IPS DF 6.9 (cell line): ENCODE measurements at regions not wholly inside any gene's neighbourhood (a gene's known extent, or its start where the extent isn't known, plus 50 kb on each side); places are given as distances from the start of the nearest gene placed in this dataset.
"Not testable (repeated sequence)": the region's sequence is repeated elsewhere in the genome, so short reads cannot be mapped to it uniquely, and the experiment has no call there.

Experiments
- DNase-seq: peaks from one replicate; pipeline ENCODE4 v3.0.0-alpha.2; 2013; ENCODE audit warnings: low read depth, low spot score
- H3K27ac ChIP-seq: one replicate; pipeline ENCODE4 v1.5.1; 2013; ENCODE audit warnings: low read length, control low read depth
- H3K27me3 ChIP-seq: 2 replicates; pipeline ENCODE4 v1.6.1; 2013; ENCODE audit warnings: mild to moderate bottlenecking, low read length; ENCODE audit not compliant: control insufficient read depth, insufficient read depth
- H3K36me3 ChIP-seq: 2 replicates; pipeline ENCODE4 v1.6.1; 2013; ENCODE audit warnings: low read length; ENCODE audit not compliant: control insufficient read depth, insufficient read depth
- H3K4me1 ChIP-seq: 2 replicates; pipeline ENCODE4 v1.6.1; 2013; ENCODE audit warnings: low read length; ENCODE audit not compliant: control insufficient read depth, insufficient read depth
- H3K4me3 ChIP-seq: 2 replicates; pipeline ENCODE4 v1.5.1; 2013; ENCODE audit warnings: mild to moderate bottlenecking, low read length
- H3K9me3 ChIP-seq: 2 replicates; pipeline ENCODE4 v1.6.1; 2013; ENCODE audit warnings: low read length, inconsistent platforms; ENCODE audit not compliant: control insufficient read depth, insufficient read depth
- WGBS: extraction: QIAGEN DNeasy Blood & Tissue Kit; methylation state at CpG from one replicate; pipeline ENCODE4 v1.1.7; 2013; ENCODE audit warnings: mixed read lengths, missing lambda C conversion rate; ENCODE audit not compliant: insufficient read length, insufficient coverage; 5-methylcytosine and 5-hydroxymethylcytosine counted together

GRCh38 chr14:35925319-35925718 lies 99.2 kb downstream of the BRMS1L start:
- Histone ChIP-seq H3K27ac (no peak overlapping the region), H3K9me3 (no peaks in the 10 kb centered on the region), H3K4me3 (no peak overlapping the region), H3K36me3 (no peaks in the 10 kb centered on the region), H3K4me1 (no peaks in the 10 kb centered on the region), H3K27me3 (no peaks in the 10 kb centered on the region)
- no CpG with 5 or more reads among the region's 3 CpGs for WGBS
- no peak for DNase-seq

- H3K9me3 ChIP-seq, H3K27ac ChIP-seq, H3K36me3 ChIP-seq, H3K4me1 ChIP-seq, H3K27me3 ChIP-seq, DNase-seq, H3K4me3 ChIP-seq: not testable (repeated sequence)
- no CpG with 5 or more reads among the region's 4 CpGs for WGBS
Measured at GRCh38 chr14:35922590-35922989, 96.5 kb downstream of the BRMS1L start.

- DNase-seq: no peak
- Histone ChIP-seq H3K27ac (no peak overlapping the region), H3K27me3 (no peaks in the 10 kb centered on the region), H3K36me3 (no peaks in the 10 kb centered on the region), H3K9me3 (no peaks in the 10 kb centered on the region), H3K4me3 (no peak overlapping the region), H3K4me1 (no peaks in the 10 kb centered on the region)
Measured at GRCh38 chr14:35921745-35922144, 95.6 kb downstream of the BRMS1L start.
